ENCODE measurements at regions not wholly inside any gene's neighbourhood (a gene's known extent, or its start where the extent isn't known, plus 50 kb on each side); places are given as distances from the start of the nearest gene placed in this dataset.

- no peak for DNase-seq (ENCODE audit: low read depth)
- H3K4me3 ChIP-seq (ENCODE audit: low read depth, low read length), result no peak overlapping the region
- TF ChIP-seq CTCF (IDR thresholded peaks at IDR 0.05; ENCODE audit: insufficient read depth, low read length), result no peak
Measured at GRCh38 chr13:85266771-85267170, 532.4 kb downstream of the SLITRK6 start.

GRCh38 chr13:85266331-85266730 is 532.9 kb downstream of the SLITRK6 start:
- DNase-seq (ENCODE audit: low read depth), result no peak
- no peak overlapping the region for H3K4me3 ChIP-seq (ENCODE audit: low read depth, low read length)
- no peak for TF ChIP-seq CTCF (IDR thresholded peaks at IDR 0.05; ENCODE audit: insufficient read depth, low read length)

DNA sequence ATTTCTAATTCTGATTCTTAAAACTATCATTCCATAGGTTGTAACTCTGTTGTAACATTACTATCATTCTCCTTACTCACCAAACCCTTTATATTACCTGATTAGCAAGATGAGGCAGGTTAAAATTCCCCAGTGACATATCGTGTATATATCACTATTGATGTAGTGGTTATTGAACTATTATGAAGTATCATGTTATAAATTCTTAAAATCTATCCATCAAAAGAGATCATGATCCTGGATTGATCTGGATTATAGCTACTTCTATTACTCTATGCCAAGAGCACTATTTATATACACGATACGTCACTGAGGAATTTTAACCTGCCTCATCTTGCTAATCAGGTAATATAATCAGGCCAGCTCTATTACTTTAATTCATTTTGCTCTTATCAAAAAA is 533.9 kb downstream of the SLITRK6 start:
- DNase-seq (ENCODE audit: low read depth), result no peak
- no peak for TF ChIP-seq CTCF (IDR thresholded peaks at IDR 0.05; ENCODE audit: insufficient read depth, low read length)
- no peak overlapping the region for H3K4me3 ChIP-seq (ENCODE audit: low read depth, low read length)

- H3K4me3 ChIP-seq (ENCODE audit: low read depth, low read length), result no peak overlapping the region
- TF ChIP-seq CTCF (IDR thresholded peaks at IDR 0.05; ENCODE audit: insufficient read depth, low read length), result no peak
- DNase-seq (ENCODE audit: low read depth), result no peak
Measured at GRCh38 chr13:85262499-85262898, 536.7 kb downstream of the SLITRK6 start.

DNA sequence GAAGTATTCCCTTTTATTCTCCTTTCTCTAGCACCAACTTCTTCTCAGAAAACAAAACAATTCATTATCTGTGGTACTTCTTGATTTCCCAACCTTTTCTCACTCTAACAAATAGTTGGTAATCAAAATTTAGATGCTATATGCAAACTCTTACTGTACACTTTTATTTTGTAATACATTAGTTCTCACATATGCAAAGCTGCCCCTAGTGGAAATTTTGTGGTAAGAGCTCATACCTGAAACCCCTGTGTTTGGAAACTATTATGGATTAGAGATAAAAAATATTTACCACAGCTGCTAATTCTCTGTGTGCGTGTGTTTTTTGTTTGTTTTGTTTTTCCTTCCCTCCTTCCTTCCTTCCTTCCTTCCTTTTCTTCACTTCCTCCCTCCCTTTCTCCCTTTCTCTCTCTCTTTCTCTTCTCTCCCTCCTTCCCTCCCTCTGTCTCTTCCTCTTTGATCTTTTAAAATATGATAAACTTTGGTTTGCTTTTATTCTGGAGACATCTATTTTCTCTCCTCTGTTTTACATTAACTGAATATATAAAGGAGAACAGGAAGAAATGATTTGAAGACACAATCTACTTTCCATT is 537.4 kb downstream of the SLITRK6 start:
- H3K4me3 ChIP-seq (ENCODE audit: low read depth, low read length), result no peak overlapping the region
- TF ChIP-seq CTCF (IDR thresholded peaks at IDR 0.05; ENCODE audit: insufficient read depth, low read length), result peak; percentile 17
- no peak for DNase-seq (ENCODE audit: low read depth)

DNA sequence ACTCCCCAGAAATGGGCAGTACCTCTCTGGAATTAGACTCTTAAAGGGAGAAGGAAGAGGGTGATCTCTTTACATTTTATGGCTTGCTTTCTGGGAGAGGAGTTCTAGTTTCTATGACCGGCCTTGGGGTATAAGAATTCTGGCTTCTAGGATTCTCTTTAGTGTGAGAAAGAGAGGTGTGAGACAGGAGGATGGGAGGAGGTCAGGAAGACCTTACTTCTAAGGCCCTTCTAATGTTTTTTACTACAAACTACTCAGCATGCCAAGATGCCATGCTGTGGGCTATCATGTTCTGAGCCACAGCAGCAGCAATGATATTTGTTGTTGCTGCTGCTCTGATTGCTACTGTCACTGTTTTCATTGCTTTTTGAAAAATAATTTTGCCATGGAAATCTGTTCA is 538.3 kb downstream of the SLITRK6 start:
- TF ChIP-seq CTCF (IDR thresholded peaks at IDR 0.05; ENCODE audit: insufficient read depth, low read length), result no peak
- no peak overlapping the region for H3K4me3 ChIP-seq (ENCODE audit: low read depth, low read length)
- DNase-seq (ENCODE audit: low read depth), result no peak

GRCh38 chr13:85255978-85256377 is 543.2 kb downstream of the SLITRK6 start:
- no peak overlapping the region for H3K4me3 ChIP-seq (ENCODE audit: low read depth, low read length)
- DNase-seq (ENCODE audit: low read depth), result peak; percentile 3
- TF ChIP-seq CTCF (IDR thresholded peaks at IDR 0.05; ENCODE audit: insufficient read depth, low read length), result no peak

Data from fibroblast of the aortic adventitia (primary cell).